ENCODE measurements at regions not wholly inside any gene's neighbourhood (a gene's known extent, or its start where the extent isn't known, plus 50 kb on each side); places are given as distances from the start of the nearest gene placed in this dataset.

- Histone ChIP-seq H3K27ac (ENCODE audit: low read depth in 1 of 2, low read length in 2 of 2) (no peak overlapping the region), H3K27me3 (ENCODE audit: control insufficient read depth in 1 of 2, insufficient read depth in 2 of 2, low read length in 1 of 2) (no peaks in the 10 kb centered on the region), H3K36me3 (ENCODE audit: control insufficient read depth in 1 of 2, insufficient read depth in 2 of 2, low read length in 1 of 2) (no peaks in the 10 kb centered on the region), H3K9me3 (ENCODE audit: control insufficient read depth, low read length) (no peaks in the 10 kb centered on the region), H3K4me3 (ENCODE audit: low read length in 2 of 2) (no peak overlapping the region), H3K4me1 (ENCODE audit: control insufficient read depth in 1 of 2, insufficient read depth in 2 of 2, low read length in 2 of 2) (no peaks in the 10 kb centered on the region)
- no peak for DNase-seq
- intact Hi-C loops (cut with DNase I): no loop called here
- WGBS, 2 donors: 45 to 51% methylated on average over 4 of the region's 4 CpGs
- no peak for ATAC-seq (ENCODE audit: low FRiP score)
These were observed 223.1 kb upstream of the SLC35B3 start for GRCh38 chr6:8658416-8658815.

- intact Hi-C loops (cut with DNase I): no loop called here
- Histone ChIP-seq H3K27ac (ENCODE audit: low read depth in 1 of 2, low read length in 2 of 2) (no peak overlapping the region), H3K4me3 (ENCODE audit: low read length in 2 of 2) (no peak overlapping the region), H3K27me3 (ENCODE audit: control insufficient read depth in 1 of 2, insufficient read depth in 2 of 2, low read length in 1 of 2) (no peaks in the 10 kb centered on the region), H3K4me1 (ENCODE audit: control insufficient read depth in 1 of 2, insufficient read depth in 2 of 2, low read length in 2 of 2) (no peaks in the 10 kb centered on the region), H3K36me3 (ENCODE audit: control insufficient read depth in 1 of 2, insufficient read depth in 2 of 2, low read length in 1 of 2) (no peaks in the 10 kb centered on the region), H3K9me3 (ENCODE audit: control insufficient read depth, low read length) (no peaks in the 10 kb centered on the region)
- DNase-seq: no peak
- no peak for ATAC-seq (ENCODE audit: low FRiP score)
These were observed 222.2 kb upstream of the SLC35B3 start for GRCh38 chr6:8657522-8657921.

GRCh38 chr6:8655670-8656454 lies 220.5 kb upstream of the SLC35B3 start:
- Histone ChIP-seq H3K4me3 (ENCODE audit: low read length in 2 of 2) (no peak overlapping the region), H3K4me1 (ENCODE audit: control insufficient read depth in 1 of 2, insufficient read depth in 2 of 2, low read length in 2 of 2) (no peaks in the 10 kb centered on the region), H3K36me3 (ENCODE audit: control insufficient read depth in 1 of 2, insufficient read depth in 2 of 2, low read length in 1 of 2) (no peaks in the 10 kb centered on the region), H3K27me3 (ENCODE audit: control insufficient read depth in 1 of 2, insufficient read depth in 2 of 2, low read length in 1 of 2) (no peaks in the 10 kb centered on the region), H3K9me3 (ENCODE audit: control insufficient read depth, low read length) (no peaks in the 10 kb centered on the region), H3K27ac (ENCODE audit: low read depth in 1 of 2, low read length in 2 of 2) (no peak overlapping the region)
- 79 to 82% methylated on average over 5 of the region's 5 CpGs for WGBS, 2 donors
- intact Hi-C loops (cut with DNase I): no loop called here
- ATAC-seq (ENCODE audit: low FRiP score) (no peak), DNase-seq (no peak)

GRCh38 chr6:8652710-8653109 lies 217.4 kb upstream of the SLC35B3 start:
- DNase-seq (no peak), ATAC-seq (ENCODE audit: low FRiP score) (no peak)
- no peaks in the 10 kb centered on the region for H3K36me3 ChIP-seq (ENCODE audit: control insufficient read depth in 1 of 2, insufficient read depth in 2 of 2, low read length in 1 of 2)
- no peaks in the 10 kb centered on the region for H3K27me3 ChIP-seq (ENCODE audit: control insufficient read depth in 1 of 2, insufficient read depth in 2 of 2, low read length in 1 of 2)
- no peak overlapping the region for H3K27ac ChIP-seq (ENCODE audit: low read depth in 1 of 2, low read length in 2 of 2)
- H3K4me1 ChIP-seq (ENCODE audit: control insufficient read depth in 1 of 2, insufficient read depth in 2 of 2, low read length in 2 of 2): no peaks in the 10 kb centered on the region
- H3K4me3 ChIP-seq (ENCODE audit: low read length in 2 of 2): no peak overlapping the region
- intact Hi-C loops (cut with DNase I): no loop called here
- no peaks in the 10 kb centered on the region for H3K9me3 ChIP-seq (ENCODE audit: control insufficient read depth, low read length)
- 61 to 67% methylated on average over 3 of the region's 3 CpGs for WGBS, 2 donors

GRCh38 chr6:8651998-8652397 lies 216.7 kb upstream of the SLC35B3 start:
- Histone ChIP-seq H3K27ac (ENCODE audit: low read depth in 1 of 2, low read length in 2 of 2) (no peak overlapping the region), H3K4me1 (ENCODE audit: control insufficient read depth in 1 of 2, insufficient read depth in 2 of 2, low read length in 2 of 2) (no peaks in the 10 kb centered on the region), H3K36me3 (ENCODE audit: control insufficient read depth in 1 of 2, insufficient read depth in 2 of 2, low read length in 1 of 2) (no peaks in the 10 kb centered on the region), H3K9me3 (ENCODE audit: control insufficient read depth, low read length) (no peaks in the 10 kb centered on the region), H3K4me3 (ENCODE audit: low read length in 2 of 2) (no peak overlapping the region), H3K27me3 (ENCODE audit: control insufficient read depth in 1 of 2, insufficient read depth in 2 of 2, low read length in 1 of 2) (no peaks in the 10 kb centered on the region)
- no peak for ATAC-seq (ENCODE audit: low FRiP score)
- DNase-seq: no peak
- intact Hi-C loops (cut with DNase I): no loop called here
- 81 to 83% methylated on average over 4 of the region's 4 CpGs for WGBS, 2 donors

- no peaks in the 10 kb centered on the region for H3K36me3 ChIP-seq (ENCODE audit: control insufficient read depth in 1 of 2, insufficient read depth in 2 of 2, low read length in 1 of 2)
- no peaks in the 10 kb centered on the region for H3K4me1 ChIP-seq (ENCODE audit: control insufficient read depth in 1 of 2, insufficient read depth in 2 of 2, low read length in 2 of 2)
- H3K9me3 ChIP-seq (ENCODE audit: control insufficient read depth, low read length): no peaks in the 10 kb centered on the region
- H3K4me3 ChIP-seq (ENCODE audit: low read length in 2 of 2): no peak overlapping the region
- no peak overlapping the region for H3K27ac ChIP-seq (ENCODE audit: low read depth in 1 of 2, low read length in 2 of 2)
- no peaks in the 10 kb centered on the region for H3K27me3 ChIP-seq (ENCODE audit: control insufficient read depth in 1 of 2, insufficient read depth in 2 of 2, low read length in 1 of 2)
- DNase-seq: no peak
- ATAC-seq (ENCODE audit: low FRiP score): no peak
- intact Hi-C loops (cut with DNase I): no loop called here
- WGBS, 2 donors: 72 to 80% methylated on average over 3 of the region's 3 CpGs
These were observed 209.9 kb upstream of the SLC35B3 start for GRCh38 chr6:8645212-8645611.

GRCh38 chr6:8644306-8644705 lies 209.0 kb upstream of the SLC35B3 start:
- no peaks in the 10 kb centered on the region for H3K9me3 ChIP-seq (ENCODE audit: control insufficient read depth, low read length)
- H3K4me1 ChIP-seq (ENCODE audit: control insufficient read depth in 1 of 2, insufficient read depth in 2 of 2, low read length in 2 of 2): no peaks in the 10 kb centered on the region
- ATAC-seq (ENCODE audit: low FRiP score): no peak
- intact Hi-C loops (cut with DNase I): no loop called here
- H3K36me3 ChIP-seq (ENCODE audit: control insufficient read depth in 1 of 2, insufficient read depth in 2 of 2, low read length in 1 of 2): no peaks in the 10 kb centered on the region
- no peak for DNase-seq
- no peaks in the 10 kb centered on the region for H3K27me3 ChIP-seq (ENCODE audit: control insufficient read depth in 1 of 2, insufficient read depth in 2 of 2, low read length in 1 of 2)
- no peak overlapping the region for H3K4me3 ChIP-seq (ENCODE audit: low read length in 2 of 2)
- 87 to 91% methylated on average over 6 of the region's 6 CpGs for WGBS, 2 donors
- H3K27ac ChIP-seq (ENCODE audit: low read depth in 1 of 2, low read length in 2 of 2): no peak overlapping the region

- Histone ChIP-seq H3K9me3 (ENCODE audit: control insufficient read depth, low read length) (no peaks in the 10 kb centered on the region), H3K27ac (ENCODE audit: low read depth in 1 of 2, low read length in 2 of 2) (no peak overlapping the region), H3K4me3 (ENCODE audit: low read length in 2 of 2) (no peak overlapping the region), H3K36me3 (ENCODE audit: control insufficient read depth in 1 of 2, insufficient read depth in 2 of 2, low read length in 1 of 2) (no peaks in the 10 kb centered on the region), H3K4me1 (ENCODE audit: control insufficient read depth in 1 of 2, insufficient read depth in 2 of 2, low read length in 2 of 2) (no peaks in the 10 kb centered on the region), H3K27me3 (ENCODE audit: control insufficient read depth in 1 of 2, insufficient read depth in 2 of 2, low read length in 1 of 2) (no peaks in the 10 kb centered on the region)
- WGBS, 2 donors: 65 to 71% methylated on average over 5 of the region's 5 CpGs
- DNase-seq: peak in 1 of 2 donors; percentile 56
- intact Hi-C loops (cut with DNase I): no loop called here
- no peak for ATAC-seq (ENCODE audit: low FRiP score)
These were observed 207.5 kb upstream of the SLC35B3 start for GRCh38 chr6:8642854-8643253.

GRCh38 chr6:8642131-8642530 lies 206.8 kb upstream of the SLC35B3 start:
- Histone ChIP-seq H3K4me3 (ENCODE audit: low read length in 2 of 2) (no peak overlapping the region), H3K27me3 (ENCODE audit: control insufficient read depth in 1 of 2, insufficient read depth in 2 of 2, low read length in 1 of 2) (no peaks in the 10 kb centered on the region), H3K36me3 (ENCODE audit: control insufficient read depth in 1 of 2, insufficient read depth in 2 of 2, low read length in 1 of 2) (no peaks in the 10 kb centered on the region), H3K27ac (ENCODE audit: low read depth in 1 of 2, low read length in 2 of 2) (no peak overlapping the region), H3K9me3 (ENCODE audit: control insufficient read depth, low read length) (no peaks in the 10 kb centered on the region), H3K4me1 (ENCODE audit: control insufficient read depth in 1 of 2, insufficient read depth in 2 of 2, low read length in 2 of 2) (no peaks in the 10 kb centered on the region)
- intact Hi-C loops (cut with DNase I): no loop called here
- ATAC-seq (ENCODE audit: low FRiP score) (no peak), DNase-seq (no peak)
- WGBS, 2 donors: 13 to 28% methylated on average over 3 of the region's 3 CpGs
